Right lung (tissue), 2 donors: ENCODE measurements at regions not wholly inside any gene's neighbourhood (a gene's known extent, or its start where the extent isn't known, plus 50 kb on each side); places are given as distances from the start of the nearest gene placed in this dataset.
A peak's percentile ranks its signal among the peaks of the same experiment; 100 is the strongest.

Source experiments
- DNase-seq, 2 donors: peaks; one replicate each; pipeline ENCODE4 v3.0.0-alpha.2; 2013

DNA sequence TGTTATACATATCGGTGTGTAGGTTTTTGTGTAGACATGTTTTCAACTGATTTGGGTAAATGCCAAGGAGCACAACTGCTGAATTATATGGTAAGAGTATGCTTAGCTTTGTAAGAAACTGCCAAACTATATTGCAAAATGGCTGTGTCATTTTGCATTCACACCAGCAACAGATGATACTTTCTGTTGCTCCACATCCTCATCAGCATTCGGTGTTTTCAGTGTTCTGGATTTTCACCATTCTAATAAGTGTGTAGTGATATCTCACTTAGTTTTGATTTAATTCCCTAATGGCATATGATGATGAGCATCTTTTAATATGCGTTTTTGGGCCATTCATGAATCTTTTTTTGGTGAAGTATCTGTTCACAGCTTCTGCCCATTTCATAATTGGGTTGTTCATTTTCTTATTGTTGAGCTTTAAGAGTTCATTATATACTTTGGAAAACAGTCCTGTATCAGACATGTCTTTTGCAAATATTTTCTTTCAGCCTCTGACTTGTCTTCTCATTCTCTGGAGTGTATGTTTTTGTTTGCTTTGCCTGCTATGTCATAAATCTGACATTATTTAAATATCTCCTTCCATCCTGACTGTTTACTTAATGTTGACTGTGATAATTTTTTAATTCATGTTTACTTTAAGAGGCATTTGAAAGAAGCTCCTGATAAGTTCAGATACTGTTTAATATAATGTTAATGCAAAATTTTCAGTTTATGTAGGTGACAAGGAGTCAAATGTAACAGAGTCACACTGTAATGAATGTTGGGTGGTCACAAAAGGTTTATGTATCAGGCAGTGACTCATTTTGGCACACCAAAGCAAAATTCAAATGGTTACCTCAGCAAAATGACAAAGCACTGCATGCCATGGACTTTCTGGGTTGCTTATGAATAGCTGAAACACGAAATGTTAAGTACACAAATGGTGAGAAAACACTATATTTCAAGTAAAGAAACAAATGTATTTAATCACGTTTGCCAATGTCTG is 181.1 kb upstream of the DAB2 start:
- DNase-seq: no peak

DNA sequence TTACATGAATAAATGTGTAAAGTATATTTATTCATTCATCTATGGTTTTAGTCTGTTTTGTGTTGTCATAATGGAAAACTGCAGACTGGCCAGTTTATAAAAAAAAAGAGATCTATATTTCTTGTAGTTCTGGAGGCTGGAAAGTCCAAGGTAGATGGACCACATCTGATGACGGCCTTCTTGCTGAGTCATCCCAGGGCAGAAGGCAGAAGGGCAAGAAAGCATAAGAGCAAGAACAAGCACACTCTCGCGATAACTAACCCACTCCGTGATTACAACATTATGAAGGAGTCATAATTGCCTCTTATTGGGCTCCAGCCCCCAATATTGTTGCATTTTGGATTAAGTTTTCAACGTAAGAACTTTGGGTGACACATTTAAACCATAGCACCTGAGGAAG is 180.4 kb upstream of the DAB2 start:
- DNase-seq: no peak

DNA sequence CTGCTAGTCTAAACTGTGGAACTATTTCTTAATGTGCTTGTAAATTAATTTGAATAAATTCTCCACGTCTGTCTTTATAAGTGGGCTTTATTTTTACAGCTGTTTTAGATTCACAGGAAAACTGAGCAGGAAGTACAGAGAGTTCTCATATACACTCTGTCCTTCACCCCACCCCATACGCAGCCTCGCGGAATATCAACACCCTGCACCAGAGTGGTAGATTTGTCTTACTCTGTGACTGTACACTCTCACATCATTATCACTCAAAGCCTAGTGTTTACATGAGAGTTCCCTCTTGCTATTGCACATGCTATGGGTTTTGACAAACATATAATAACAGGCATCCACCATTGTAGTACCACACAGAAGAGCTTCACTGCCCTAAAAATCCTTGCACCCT is 179.7 kb upstream of the DAB2 start:
- no peak for DNase-seq

DNA sequence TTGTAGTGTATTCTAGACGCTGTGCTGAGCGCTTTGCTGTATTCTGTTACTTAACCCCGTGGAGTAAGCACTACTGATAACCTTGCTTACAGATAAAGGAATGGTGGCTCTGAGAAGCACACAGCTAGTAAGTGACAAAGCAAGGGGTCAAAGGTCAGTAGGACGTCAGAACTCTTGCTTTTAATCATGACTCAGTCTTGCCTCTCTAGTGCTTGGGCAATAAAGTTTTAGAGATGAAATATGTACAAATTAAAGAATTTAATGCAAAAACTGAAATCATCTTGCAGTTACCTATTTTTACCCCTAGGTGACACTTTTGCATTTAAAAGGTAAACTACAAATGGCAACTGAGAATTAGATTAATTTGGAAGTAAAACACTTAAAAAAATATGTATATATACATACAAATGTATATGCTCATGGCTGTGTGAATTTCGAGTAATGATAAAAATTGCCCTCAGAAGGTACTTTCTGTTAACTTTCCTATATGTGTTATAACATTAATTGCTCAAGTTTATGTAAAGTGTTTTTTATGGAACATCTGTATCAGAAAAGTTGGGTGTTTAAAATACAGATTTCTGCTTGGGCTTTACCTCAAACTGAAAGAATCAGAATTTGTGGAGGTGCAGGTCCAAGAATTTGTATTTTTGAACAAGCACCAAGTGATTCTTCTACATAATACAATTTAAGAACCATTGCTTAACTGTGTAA is 175.1 kb upstream of the DAB2 start:
- DNase-seq: no peak

DNA sequence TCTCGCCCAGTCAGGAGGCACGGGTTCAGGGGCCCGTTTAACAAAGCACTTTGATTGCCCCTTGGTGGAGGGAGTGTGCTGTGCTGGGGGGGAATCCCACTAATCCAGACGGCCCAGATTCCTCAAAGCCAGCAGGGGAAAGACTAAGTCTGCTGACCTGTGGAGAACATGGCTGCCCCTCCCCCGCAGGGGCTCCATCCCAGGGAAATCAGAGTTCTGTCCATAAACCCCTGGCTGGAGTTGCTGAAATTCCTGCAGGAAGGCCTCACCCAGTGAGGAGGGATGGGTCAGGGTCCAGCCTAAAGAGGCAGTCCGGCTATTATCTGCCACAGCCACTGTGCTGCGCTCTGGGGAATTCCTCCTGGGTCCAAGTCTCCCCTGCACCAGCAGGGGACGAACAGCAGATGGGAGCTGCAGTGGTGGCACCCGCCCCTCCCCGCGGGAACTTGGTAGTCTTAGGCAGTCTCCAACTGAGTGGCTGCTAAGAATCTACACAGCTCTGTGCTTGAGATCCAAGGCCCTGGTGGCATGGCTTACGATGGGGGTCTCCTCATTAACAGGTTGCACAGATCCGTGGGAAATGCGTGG is 174.0 kb upstream of the DAB2 start:
- no peak for DNase-seq

DNA sequence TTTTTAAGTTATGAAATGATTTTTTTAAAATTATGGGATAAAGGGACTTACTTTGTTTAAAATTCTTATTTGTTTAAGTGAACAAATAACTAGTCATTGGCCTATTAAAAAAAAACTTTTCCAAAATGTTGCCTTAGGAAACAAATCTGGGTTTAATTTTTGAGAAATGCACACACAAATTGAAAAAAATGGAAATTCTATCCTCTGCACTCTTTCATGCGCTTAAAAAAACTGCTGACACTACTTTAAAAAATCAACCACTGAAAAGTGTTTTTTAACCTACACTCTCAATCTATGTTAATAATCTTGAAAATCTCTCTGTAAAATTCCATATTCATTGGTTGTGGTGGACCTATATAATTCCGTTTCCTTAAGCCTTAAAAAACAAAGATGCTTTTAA is 163.4 kb upstream of the DAB2 start:
- DNase-seq: no peak

DNA sequence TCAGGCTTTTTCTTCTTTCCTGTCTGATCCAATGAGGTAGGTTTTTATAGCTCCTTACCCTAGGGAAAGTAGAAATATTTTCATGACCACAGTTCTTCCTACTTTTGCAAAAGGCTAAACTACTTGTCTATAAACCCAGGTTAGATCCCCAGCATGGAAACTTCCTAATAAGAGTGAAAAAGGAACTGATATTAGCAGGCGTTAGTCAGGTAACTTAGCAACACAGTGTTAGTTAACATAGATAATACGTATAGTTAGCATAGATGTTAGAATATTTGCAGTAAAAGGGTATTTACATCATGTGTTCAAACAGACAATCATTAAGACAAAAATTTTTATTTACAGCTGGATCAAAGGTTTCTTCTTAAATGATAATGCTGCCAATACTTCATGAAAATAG is 162.9 kb upstream of the DAB2 start:
- DNase-seq: no peak

DNA sequence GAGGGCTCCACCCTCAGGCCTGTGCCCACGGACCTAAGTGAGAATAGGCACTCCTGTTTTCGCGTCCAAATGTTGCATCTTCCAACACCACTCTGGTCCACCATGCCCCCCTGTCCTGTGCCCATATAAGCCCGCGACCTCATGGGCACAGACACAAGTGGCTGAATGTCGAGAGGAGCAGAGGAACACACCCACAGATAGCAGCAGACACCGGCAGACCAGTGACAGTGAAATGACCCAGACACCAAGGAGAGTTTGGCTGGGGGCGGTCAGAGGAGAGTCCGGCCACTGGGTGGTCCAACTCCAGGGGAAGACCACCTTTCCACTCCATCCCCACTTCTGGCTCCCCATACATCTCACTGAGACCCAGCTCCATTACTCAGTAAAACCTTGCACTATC is 161.4 kb upstream of the DAB2 start:
- no peak for DNase-seq

DNA sequence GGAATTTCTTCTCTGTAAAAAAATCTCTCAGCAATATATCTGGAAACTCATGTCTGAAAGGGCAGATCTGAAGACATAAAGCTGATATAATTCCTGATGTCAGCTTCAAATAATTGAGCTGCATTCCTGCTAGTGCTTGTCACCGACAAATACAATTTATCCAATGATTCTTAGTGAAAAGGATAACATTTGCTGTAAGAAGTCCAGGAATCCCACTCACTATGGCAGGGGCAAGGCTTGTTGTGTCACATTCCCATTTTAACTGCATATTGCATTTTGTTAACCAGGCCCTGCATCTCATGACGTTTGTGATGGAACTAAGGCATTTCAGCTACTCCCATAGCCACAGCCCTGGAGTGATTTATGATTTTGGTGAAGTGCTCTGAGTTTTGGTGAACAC is 160.1 kb upstream of the DAB2 start:
- no peak for DNase-seq

DNA sequence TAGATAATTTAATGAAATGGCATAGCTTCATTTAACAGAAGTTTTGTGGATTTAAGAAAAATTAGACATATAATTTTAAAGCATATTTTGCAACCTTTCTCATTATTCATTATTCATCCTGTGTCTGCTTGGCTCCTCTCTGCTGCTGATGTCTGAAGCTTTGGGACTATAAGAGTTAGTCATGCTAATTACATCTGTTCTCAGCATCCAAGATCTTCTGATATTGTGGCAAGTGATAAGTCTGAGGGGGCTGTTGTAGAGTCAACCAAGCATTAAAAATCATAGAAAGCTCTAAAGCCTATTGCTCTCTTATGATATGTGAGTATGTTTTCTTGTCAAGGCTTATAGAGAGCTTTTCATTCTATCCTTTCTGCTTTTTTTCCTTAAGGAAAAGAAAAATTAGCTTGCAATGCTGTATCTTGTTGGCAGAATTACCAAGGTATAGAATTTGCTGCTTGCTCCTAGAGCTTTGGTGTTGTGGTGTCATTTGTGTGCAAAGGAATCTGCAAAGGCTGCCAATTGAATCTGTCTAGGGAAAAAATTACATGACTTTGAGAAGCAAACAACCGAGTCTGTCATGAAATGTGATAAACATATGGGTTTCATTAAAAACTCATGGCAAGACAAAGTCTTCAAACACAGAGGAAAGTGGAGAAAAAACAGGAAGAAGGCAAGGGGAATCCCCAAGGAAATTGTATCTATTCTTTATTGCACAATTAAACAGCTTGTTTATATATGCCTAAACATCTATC is 156.1 kb upstream of the DAB2 start:
- peak; percentile 45 to 50 for DNase-seq

DNA sequence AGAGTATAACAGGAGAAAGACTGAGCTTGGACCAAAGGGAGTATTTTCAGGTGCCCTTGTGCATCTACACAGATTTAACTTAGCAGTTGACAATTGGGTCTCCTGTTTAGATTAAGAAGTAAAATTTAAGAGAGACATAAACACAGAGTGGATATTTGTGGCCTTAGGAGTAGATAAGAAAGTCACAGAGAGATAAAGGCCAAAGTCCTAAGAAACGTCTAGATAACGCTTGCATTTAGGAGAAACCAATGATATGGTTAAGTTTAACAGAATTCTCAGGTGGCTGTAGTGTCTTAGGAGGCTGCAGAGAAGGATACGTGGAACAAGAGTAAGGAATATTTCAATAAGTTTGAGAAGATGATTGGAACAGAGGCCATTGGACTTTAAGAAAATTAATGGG is 155.0 kb upstream of the DAB2 start:
- DNase-seq: no peak

DNA sequence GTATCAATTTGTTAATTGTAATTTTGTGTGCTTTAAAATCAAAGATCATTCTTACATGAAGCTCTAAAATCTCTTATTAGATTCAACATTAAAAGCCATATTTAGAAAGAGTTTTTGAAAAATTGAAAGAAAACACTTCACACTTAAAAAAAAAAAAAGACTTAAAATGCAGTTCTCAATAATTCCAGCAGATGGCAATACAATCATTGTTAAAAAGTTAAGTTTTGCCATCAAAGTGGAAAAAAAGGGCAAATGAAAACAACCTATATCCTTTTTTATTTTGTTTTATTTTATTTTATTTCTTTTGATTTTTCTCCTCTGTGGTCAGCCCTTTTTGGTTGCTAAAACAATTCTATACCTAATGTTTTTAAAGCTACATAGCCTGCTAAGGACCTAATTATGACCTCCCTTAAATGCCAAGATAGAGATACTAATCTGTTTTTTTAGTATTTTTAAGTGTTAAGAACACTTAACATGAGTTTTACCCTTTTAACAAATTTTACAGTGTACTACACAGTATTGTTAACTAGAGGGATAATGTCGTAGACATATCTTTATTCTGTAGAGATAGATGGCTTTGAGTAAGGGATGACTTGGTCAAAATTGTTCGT is 154.2 kb upstream of the DAB2 start:
- DNase-seq: no peak

DNA sequence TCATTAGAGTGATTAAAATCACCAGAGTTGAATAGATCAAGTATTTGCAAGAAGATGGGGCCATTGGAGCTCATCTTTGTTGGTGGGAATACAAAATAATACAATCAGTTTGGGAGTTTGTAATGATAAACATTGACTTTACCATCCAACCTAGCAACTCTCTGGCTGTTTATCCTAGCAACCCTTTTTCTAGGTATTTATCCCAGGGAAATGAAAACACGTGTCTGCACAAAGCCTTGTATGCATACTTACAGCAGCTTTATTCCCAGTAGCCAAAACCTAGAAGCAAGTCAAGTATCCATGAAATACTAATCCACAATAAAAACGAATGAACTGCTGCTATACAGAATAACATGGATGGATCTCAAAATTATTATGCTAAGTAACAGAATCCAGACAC is 152.7 kb upstream of the DAB2 start:
- DNase-seq: no peak

DNA sequence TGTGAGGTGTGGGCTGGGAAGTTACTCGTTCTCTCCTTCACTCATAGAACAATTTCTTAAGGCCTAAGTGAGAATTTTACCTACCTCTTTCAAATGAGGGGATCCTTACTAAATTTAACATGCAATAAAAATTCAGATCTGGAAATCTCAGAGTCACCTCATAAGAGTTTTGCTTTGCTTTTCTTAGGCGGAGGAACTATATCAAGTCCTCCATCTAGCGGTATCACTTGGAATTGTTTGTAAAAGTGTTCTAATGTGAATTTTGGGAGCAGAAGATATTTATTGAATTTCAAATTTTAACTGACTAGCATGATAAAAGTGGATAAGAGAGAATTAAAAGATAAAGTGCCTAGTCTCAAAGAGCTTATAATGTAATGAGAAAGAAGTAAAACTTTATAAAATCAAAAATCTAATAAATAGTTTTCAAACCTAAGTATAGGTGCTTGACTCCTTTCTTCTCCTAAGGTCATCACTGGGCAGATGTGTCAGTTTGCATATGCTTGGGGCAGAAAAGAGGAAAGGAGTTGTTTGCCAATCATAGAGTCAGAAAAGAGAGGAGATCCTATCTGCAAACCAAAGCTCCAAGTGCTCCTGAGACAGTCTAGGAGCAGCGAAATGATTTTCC is 145.7 kb upstream of the DAB2 start:
- DNase-seq: peak in 1 of 2 donors; percentile 36

DNA sequence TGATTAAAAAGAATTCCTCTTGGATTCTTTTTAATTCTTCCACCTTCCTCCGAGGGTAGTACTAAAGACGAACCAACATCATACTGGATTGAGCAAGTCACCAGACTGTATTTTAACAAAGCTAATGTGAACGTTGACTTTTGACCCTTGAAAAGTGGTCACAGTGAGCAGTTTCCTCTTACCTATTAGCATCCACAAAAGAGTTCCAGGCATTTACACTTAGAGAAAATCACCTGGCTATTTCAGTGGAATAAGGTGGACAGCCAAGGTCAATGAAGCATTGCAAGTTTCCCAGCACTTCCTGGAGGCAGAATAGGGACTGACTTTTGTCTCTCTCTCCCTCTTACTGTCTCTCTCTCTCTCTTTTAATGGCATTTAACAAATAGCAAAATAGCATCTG is 145.1 kb upstream of the DAB2 start:
- no peak for DNase-seq

DNA sequence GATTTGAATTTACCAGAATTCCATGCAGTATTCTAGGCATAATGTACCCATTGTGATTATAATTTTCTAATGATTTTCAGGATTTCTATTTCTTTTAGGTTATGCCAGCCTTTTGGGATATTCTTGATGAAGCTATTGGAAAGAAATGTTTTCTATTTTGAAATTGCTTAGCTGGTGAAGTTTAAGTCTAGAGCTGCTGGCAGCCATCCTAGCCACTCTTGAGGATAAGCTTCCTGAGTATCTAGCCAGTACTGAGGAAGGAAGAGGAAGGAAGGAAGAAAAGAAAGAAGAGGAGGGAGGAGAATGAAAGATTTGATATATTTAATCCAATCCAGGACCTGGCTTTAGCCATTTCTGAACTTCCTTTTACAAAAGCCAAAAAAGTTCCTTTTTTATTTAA is 142.1 kb upstream of the DAB2 start:
- DNase-seq: no peak

DNA sequence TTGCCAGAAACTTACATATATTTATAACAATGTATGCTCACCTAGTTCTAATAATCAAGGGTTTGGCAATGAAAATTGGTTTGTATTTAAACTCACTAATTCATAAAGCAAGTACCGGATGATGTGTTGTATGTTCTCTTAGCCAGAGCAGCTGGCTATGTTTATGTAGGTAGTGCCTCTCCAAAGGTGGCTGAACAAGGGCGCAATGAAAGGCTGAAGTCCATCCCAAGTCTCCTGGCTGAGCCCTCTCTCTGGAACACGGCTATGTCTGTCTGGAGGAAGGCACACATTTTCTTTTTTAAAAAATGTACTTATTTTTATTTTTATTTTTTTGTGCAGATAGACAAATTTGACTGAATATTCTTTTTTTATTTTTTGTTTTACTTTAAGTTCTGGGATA is 141.2 kb upstream of the DAB2 start:
- no peak for DNase-seq

DNA sequence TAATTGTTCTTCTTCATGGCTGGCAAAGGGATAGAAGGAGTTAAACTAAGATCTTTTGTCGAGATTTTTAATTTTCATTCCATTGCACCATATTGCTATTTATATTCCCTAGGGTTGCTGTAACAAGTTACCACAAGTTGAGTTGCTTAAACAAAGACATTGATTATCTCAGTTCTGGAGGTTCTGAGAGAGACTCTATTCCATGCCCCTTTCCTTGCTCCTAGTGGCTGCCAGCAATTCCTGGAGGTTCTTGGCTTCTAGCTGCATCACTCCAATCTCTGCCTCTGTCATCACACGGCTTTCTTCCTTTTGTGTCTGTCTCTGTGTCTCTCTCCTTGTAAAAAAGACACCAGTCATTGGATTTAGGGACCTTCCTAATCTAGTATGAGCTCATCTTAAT is 136.6 kb upstream of the DAB2 start:
- no peak for DNase-seq

DNA sequence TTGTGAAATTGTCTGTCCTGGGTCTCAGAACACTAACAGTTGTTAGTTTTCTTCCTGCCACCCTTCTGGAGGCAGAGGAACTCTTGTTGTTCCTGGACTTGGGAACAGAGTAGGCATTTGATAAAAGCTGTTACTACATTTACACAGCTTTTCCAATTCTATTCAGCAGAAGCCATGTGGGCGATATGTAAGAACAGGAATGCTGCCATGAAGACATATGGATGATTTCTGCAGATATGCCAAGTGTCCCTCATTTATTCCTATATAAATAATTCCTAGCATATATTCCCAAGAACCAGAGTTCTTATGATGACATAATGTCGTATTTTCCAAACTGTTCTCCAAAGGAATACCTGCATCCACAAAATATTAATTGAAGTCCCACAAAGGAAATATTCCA is 135.9 kb upstream of the DAB2 start:
- no peak for DNase-seq

DNA sequence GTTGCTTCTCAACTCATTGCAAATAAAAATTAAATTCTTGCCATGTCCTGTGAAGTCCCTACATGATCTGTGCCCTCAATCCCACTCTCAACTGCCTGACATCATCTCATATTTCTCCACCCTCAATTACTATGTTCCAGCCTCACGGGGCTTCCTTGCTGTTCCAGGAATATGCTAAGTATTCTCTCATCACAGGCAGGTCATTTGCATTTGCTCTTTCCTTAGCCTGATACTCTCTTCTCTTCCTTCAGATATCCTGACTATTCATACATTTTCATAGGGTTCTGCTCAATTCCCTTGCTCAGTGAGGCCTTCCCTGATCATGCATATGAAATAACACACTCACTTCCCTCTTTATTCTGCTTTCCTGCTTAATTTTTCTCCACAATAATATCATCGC is 135.1 kb upstream of the DAB2 start:
- no peak for DNase-seq

DNA sequence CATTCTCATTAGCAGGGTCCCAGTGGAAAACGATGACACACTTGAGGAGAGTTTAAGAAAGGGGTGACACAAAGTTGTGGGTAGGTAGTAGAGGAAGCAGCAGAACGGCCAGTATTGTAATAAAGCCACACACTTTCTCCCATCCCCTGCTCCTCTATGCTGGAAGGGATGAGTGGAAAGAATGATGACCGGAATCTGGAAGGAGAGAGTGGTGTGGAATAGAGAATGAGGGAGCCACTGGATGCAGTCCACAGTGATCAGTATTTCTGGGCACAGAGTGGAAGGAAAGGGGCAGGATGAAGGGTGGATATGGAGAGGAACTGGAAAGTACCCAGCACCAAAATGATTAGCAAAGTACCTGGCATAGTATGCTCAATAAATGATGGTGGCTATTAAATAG is 133.8 kb upstream of the DAB2 start:
- DNase-seq: no peak
